HG03064 (cell line): ENCODE measurements at regions not wholly inside any gene's neighbourhood (a gene's known extent, or its start where the extent isn't known, plus 50 kb on each side); places are given as distances from the start of the nearest gene placed in this dataset.

Experiments
- ATAC-seq: cut with Tn5 transposase; IDR thresholded peaks from one replicate; pipeline ENCODE4 v1.9.1; 2021; ENCODE audit warnings: low read depth; ENCODE audit not compliant: unreplicated experiment

DNA sequence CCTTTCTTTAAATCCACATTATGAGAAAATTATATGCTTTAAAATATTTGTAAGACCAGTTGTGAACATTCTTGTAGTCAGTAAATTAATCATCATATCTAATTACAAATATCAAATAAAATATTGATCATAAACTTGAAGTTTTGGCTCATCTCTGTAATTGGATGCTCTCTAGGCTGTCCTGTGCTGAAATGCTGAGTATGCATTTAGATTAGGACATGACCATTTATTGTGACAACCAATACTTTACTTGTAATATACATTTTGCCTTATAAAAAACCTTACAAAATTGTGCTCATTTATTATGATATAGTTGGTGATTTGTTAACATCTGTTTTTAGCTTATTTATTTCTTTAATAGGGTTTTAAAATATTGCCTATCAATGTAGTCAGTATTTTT is 116.1 kb upstream of the DOCK10 start:
- ATAC-seq: no peak

- ATAC-seq: no peak
Measured at GRCh38 chr2:225156853-225157451, 114.7 kb upstream of the DOCK10 start.

DNA sequence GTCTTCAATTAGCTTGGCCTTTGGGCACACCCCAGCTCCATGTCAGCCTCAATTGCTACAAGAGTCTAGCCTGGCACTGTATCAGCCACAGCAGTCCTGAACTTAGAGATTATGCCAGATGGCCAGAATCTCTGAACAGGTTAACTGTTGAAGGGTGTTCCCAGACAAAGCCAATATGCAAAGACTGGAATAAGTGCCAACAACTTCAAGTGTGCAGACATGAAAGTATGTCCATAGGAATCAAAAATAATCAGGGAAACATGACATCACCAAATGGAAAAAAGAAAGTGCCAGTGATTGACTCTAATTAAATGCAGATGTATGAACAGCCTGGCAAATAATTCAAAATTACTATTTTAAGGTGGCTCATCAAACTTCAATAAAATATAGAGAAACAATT is 98.5 kb upstream of the DOCK10 start:
- ATAC-seq: no peak

GRCh38 chr2:225137971-225138370 is 95.7 kb upstream of the DOCK10 start:
- no peak for ATAC-seq

DNA sequence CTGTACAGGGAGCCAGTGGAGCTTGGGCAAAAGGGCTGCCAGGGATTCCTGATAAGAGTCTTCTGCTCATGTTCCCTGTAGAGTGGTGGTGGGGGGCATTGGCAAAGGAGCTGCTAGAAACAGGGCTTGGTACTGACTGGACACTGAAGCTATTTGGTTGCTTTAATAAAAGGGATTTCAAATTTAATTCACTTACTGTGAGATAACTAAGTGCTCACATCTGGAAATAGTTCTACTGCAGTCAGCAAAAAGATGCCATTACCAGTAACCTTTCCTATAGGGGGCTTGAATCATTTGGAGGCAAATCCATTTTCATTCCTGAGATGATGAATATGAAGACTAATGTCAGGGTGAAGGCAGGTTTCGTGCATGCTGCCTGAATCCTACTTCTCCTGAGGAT is 94.3 kb upstream of the DOCK10 start:
- no peak for ATAC-seq

DNA sequence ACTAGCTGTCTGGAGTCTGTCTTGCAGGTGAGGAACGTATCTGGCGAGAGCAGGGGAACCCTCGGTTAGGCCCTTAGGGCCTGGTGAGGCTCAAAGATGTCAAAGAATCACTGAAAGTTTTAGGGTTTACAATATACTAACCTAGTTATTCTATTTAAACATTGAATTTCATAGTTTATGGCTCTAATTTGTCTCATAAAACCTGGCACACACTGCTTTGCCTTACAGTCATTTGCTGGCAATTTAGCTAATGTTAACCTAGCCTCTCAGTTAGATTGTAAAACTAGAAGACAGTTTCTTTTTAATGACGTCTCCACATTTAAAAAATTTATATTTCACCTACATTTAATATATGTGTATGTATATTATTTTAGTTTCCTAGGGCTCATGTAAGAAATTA is 89.6 kb upstream of the DOCK10 start:
- ATAC-seq: no peak

DNA sequence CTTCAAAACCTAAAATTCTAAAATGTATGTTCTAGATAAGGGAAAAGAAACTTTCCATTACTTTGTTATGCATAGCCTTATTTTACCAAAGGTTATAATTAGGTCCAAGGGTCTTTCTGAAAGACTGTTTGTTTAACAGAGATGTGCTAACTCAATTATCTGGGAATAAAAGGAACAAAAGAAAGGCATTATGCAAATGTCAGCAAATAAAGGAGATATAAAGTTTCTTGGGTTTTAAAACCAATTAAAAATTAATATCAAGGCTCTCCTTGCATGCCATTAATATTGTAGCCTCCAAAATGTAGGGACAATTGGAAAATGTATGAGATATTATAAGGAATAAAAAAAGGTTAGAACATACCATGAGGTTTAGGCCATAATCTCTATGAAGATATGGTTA is 87.8 kb upstream of the DOCK10 start:
- no peak for ATAC-seq

DNA sequence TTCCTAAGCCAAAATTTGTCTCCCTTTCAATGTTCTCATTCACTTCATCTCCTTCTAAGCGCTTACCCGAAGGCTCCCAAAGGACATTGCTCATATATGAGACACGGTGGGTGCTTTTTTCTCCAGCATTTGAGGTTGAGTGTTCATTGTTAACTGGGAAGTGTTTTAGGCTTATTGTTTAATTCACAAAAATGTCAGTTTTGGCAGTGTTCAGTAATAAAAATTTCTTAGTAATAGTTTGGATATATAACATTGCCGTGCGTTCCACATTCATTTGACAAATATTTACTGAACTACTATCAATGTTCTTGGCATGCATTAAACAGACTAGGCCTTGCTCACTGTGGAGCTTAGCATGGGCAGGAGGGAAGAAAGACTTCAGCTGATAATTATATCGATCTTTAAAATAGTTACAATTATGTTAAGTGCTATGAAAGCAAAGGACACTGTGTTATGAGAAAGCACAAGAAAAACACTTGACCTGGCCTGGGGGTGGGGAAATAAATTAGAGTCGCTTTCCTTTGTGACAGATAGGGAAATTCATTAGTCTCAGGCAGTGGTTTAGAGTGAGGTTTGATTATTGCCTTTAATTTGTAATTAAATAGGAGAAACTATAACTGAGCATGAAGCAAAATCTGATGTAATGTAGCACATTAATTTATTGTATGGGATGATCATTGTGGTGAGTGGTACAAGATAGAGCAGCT is 82.2 kb upstream of the DOCK10 start:
- ATAC-seq: no peak

DNA sequence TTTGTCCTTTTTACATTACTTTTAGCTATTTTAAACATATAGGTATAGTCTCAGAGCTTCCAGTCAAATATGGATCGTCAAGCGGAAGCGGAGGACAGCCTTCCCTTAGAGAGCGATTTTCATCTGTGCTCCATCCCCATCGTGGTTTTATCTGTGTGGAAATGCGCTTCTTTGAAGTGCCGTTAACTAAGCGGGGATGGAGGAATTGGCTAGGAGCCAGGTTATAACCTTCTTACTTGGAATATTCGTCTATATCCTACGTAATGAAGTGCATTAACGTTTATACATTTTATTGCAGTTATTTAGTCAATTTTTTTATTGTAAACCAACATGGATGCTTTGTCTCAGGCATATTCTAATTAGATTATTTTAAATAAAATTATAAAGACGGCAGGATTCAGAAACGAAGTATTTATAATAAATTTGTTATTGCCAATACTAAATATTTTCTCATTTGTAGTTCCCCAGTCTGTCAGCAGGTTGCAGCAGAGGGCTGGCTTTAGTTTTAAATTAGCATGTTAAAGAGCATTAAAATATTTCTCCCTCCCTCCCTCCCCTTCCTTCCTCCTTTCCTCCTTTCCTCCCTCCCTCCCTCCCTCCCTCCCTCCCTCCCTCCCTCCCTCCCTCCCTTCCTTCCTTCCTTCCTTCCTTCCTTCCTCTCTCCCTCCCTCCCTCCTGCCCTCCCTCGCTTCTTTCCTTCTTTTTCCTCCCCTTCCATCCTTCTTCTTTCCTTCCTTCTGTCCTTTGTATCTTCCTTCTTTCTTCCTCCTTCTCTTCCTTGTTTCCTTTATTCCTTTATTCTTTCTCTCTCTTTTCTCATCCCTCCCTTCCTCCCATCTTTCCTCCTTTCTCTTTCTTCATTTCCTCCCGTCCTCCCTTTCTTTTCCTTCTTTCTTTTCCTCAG is 80.6 kb upstream of the DOCK10 start:
- ATAC-seq: no peak

- ATAC-seq: no peak
Measured at GRCh38 chr2:225122007-225122406, 79.7 kb upstream of the DOCK10 start.

DNA sequence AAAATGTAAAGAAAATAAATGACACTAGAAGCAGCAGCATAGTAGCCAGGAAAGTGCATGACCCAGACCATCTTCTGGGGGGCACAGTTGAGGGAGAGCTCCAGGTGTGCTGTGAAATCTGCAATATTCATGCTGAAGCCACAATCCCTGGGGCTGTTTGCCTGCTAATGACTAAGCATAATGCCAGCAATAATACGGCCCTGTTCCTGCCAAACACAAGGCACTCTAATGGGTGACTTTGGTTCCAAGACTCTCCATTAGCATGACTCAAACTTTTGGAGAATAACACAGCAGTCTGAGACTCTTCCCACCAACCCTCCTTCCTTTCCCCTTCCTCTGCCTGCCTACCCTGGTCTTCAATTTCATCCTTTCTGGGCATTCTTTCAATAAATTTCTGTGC is 77.9 kb upstream of the DOCK10 start:
- ATAC-seq: no peak

- ATAC-seq: no peak
Measured at GRCh38 chr2:225117051-225117716, 74.9 kb upstream of the DOCK10 start.

DNA sequence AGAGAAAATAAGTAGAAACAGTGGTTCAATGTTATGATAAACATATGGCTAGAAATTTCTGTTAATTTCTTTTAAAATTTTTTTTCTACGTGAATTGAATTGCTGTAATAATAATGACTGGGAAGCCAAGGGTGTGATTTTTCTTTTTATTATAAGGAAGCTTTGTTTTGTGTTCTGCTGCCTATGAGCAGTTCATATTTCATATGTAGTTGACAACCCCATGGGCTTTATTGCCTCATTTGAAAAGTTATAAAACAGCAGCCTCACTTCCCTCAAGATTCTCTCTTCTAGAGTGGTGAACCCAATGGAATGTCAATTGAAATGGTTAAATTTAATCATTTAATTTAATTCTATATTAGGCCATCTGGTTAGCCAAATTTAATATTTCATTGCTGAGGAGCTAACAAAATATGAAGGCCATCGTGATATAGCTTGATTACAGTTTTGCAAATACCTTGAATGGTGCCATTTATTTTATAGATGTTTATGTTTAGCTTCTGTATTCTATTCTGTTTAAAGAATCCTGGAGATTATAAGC is 72.6 kb upstream of the DOCK10 start:
- no peak for ATAC-seq

DNA sequence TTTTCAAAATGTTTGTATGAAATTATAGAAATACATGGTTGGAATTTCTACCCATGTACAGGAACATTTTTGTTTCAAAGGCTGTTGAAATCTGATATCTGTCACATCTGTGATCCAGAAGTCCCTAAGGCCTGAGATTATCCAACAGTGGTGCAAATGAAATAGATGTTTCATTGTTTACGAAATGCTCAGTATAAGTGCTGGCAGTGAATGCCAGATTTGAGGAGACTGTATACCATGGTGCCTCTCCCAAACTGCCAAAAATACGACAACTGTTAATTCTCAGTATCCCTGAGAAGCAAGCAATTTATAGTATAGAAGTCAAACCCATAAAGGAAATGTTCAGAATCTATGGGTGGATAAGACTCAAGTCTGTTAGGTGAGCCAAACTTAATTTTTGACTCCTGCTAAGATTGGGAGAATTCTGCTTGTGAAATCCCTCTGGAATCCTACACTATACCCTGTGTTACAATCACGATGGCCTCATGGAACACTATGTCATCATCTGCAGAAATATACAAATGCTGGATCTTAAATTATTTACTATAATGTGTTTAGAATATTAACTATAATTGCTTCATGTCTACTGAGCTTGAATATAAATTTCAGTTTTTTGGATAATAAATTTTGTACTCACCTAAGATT is 71.2 kb upstream of the DOCK10 start:
- no peak for ATAC-seq

DNA sequence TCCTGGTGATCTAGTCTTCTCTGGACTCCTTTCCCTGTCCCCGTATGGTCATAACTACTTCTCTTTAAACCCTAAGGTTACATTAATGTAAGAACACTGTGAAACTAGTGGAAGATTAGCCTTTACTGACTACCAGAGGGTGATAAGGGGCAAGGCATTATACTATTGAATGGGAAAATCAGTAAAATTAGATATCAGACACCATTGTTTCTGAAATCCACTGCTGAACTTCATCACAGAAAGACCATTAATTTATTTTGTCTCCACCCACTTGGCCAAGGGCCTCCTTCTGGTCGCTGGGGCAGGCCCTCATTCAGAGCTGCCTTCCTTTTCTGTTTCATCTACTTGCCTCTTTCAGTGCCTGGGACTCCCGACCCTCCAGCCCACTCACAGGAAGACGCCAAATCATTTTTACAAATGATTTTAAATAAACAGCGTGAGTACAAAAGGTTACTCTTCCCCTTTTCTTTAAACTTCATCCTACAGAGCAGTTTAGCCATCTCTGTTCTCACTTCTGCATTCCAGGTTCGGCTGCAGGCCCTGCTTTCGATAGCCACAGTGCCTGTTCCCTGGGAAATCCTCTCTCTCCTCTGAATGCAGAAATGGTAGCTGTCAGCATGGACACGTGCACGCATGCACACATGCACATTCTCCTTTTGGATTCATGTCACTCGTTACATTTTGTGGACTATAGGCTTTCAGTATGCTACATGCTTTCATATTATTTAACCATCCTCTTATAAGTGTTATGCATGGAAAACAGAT is 70.3 kb upstream of the DOCK10 start:
- ATAC-seq: no peak

DNA sequence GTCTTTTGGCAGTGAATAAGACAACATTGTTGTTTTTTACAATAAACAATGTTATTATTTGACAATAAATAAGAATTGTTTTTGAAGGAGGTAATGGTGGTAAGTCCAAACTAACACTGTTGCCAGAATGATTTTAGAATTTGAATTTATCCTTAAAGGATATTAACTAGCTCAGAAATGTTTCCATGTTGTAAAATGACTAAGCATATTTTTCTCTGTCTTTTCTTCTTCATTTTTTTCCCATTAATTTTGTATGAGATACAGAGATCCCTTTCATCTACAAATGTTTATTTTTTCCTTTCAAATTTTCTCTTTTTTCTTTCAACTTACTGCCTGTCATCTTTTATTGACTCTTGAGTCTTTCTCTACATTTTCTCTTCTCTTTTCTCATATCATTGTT is 66.5 kb upstream of the DOCK10 start:
- ATAC-seq: no peak

- no peak for ATAC-seq
Measured at GRCh38 chr2:225104971-225105370, 62.7 kb upstream of the DOCK10 start.

- ATAC-seq: no peak
Measured at GRCh38 chr2:225104321-225104720, 62.1 kb upstream of the DOCK10 start.

GRCh38 chr2:225103737-225104141 is 61.5 kb upstream of the DOCK10 start:
- no peak for ATAC-seq

- no peak for ATAC-seq
Measured at GRCh38 chr2:225100856-225101294, 58.6 kb upstream of the DOCK10 start.
